C1 segment of cervical spinal cord (tissue), 14 donors: ENCODE measurements at regions not wholly inside any gene's neighbourhood (a gene's known extent, or its start where the extent isn't known, plus 50 kb on each side); places are given as distances from the start of the nearest gene placed in this dataset.
A peak's percentile ranks its signal among the peaks of the same experiment; 100 is the strongest.

Experiments
- DNase-seq, 14 donors: peaks; one replicate each; lab custom pipeline; 2025; lab: John Stamatoyannopoulos, UW

DNA sequence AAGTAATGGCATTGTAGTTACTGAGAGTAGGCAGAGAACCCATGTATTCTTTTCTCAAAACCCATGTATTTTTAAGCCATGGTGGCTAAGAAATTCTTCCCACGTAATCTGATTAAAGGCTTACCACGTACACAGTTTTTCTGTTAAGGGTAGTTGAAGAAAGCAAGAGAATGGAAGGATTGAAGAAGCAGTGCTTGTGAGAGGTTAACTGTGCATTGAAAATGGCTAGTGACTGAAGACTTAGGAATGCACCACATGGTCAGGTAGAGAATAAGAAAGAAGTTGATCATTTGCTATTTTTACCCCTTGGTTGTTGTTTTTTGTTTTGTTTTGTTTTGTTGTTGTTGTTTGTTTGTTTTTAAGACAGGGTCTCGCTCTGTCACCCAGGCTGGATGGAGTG, 178.9 kb upstream of the SNX7 start:
- no peak for DNase-seq

GRCh38 chr1:98480271-98480670, 181.2 kb upstream of the SNX7 start:
- DNase-seq: no peak

DNA sequence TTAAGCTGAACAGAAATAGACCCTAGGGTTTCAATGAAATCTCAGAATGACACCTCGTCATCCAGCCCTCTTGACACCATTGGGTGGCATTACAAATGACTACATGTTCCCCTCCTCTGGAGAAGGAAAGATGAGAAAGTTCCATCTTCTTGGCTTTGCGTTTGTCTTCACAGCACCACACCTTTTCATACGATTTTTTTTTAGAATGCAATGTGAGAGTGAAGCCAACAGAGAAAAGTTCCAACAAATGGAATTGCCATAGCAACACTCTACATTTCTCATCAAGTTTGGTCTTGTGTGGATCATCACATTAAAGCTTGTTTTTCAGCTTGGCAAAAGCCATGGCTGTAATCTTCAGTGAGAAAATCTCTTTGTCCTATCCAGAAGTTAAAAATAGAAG, 183.4 kb upstream of the SNX7 start:
- DNase-seq: no peak

DNA sequence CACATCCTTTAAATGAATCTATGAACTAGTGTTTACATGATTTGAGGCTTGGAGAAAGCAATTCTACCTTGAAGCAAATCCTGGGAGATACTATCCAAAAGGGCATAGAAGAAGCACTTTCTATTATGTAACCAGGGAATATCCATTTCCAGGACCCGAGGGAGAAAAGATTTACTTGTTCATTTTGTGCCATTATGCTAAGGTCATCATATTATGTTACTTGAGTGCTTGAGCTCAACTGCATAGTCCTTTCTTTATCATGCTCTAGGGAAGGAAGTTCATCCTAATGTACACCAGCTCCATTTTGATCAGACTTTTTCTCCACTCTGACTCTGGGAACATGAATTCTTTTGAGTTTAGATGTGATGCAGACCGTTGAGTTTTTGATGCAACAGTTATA, 188.6 kb upstream of the SNX7 start:
- no peak for DNase-seq

DNA sequence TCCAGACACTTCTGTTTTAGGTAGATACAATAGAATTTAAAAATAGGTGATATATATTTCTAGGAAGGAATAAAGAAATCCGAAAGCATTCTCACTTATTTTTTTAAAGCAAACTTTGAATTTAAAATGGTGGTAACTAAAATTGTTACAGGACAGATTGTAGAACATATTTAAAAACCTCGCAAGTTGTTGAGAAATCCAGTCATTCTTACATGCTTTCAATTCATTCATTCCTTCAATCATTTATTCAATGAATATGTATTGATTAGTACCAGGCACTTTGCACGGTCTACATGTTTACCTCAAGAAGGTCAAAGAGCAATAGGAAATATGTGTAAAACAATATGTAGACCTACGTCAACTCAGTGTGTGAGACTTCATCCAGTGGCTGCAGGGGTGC, 189.9 kb upstream of the SNX7 start:
- DNase-seq: no peak

- DNase-seq: no peak
These were observed 193.3 kb upstream of the SNX7 start for GRCh38 chr1:98468111-98468717.

GRCh38 chr1:98467586-98467985, 193.9 kb upstream of the SNX7 start:
- DNase-seq: no peak

GRCh38 chr1:98467122-98467521, 194.4 kb upstream of the SNX7 start:
- DNase-seq: no peak

- DNase-seq: no peak
These were observed 199.6 kb upstream of the SNX7 start for GRCh38 chr1:98461873-98462385.

DNA sequence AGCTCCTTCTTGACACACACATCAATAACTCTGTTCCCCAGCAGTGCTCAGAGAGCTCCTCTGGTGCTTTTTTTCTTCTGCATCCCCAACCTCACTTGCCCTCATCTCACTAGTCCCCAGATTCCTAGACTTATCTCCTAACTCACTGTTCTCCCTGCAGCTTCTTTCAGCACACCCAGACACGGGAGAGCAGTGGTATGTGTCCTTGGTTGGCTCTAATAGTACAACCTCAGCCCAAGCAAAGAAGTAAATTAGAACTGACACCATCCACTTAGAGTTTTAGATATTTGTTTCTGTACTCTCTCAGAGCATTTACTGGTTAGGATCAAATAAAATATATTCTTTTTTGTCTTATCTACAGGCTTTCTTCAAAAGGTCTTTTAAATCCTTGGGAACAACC, 201.4 kb upstream of the SNX7 start:
- no peak for DNase-seq

GRCh38 chr1:98459486-98459870, 202.0 kb upstream of the SNX7 start:
- DNase-seq: no peak

DNA sequence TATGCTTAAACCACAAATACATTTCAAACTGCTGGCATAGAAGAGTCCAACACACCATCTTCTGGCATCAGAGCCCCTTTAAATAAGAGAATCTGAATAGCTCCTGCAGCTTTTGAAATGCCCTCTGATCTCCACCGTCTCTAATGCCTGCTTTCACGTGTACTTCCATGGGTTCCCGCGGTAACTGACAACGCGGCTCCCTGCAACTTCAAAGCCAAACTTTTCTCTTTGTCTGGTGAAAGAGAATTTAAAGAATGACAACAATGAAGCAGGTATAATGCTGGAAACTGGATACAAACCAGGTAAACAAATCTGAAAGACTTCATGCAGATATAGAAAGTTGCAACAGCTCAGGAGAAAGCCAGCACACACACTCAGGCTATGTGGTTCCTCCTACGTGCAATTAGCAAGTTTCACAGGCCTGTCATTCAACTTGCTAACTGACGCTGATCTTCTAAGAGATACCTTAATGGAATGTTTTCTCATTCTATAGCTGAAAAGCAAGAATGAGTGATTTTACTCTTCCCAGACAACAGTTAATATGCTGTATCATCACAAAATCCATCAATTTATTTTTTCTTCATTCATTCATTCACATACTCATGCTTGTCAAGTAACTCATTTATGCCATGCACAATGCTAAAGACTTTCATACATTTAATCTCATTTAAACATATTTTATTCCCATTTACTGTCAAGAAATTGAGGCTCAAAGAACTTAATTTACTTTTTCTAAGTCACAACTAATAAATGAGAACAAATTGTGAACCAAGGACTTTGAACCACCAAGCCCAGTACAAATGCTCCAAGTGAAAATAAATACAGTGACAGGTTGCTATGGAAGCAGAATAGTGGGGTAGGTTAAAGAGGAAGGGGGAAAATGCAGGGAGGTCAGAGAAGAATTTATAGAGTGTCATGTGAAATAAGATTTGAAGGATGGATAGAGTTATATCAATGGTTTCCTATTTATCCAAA, 202.7 kb upstream of the SNX7 start:
- DNase-seq: no peak

DNA sequence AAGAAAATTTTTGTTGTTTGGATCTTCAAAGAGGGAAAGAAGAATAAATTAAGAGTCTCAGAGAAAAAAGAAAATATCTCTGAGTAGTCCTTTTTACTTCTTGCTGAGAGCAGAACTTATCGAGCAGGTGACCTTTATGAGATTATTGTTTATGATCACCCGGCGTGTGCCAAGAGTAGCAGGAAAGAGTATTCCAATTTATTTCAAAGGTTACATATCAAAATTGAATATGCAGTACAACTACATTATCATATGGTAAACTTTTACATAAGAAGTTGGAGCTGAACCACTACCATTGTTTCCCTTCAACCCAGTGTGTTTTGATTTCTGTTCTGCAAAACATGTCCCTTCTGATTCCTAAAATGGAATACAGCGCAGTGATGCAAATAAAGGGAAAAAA, 204.3 kb upstream of the SNX7 start:
- no peak for DNase-seq

- DNase-seq: no peak
These were observed 206.9 kb upstream of the SNX7 start for GRCh38 chr1:98454666-98455065.

GRCh38 chr1:98453066-98453465, 208.5 kb upstream of the SNX7 start:
- DNase-seq: no peak

- DNase-seq: no peak
These were observed 209.4 kb upstream of the SNX7 start for GRCh38 chr1:98452162-98452561.

DNA sequence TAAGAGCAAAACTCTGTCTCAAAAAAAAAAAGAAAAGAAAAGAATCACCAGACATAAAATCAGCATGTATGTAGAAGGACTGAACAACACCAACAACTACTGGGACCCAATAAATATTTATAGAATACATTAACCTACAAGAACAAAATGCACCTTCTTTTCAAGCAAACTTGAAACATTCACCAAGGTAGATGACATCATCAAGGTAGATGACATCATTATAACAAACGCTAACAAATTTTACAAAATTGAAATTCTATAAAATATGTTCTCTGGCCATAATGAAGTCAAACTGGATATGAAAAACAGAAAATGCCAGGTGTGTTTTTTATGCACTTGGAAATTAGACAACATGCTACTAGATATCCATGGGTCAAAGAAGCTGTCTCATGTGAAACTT, 220.2 kb upstream of the SNX7 start:
- DNase-seq: no peak

DNA sequence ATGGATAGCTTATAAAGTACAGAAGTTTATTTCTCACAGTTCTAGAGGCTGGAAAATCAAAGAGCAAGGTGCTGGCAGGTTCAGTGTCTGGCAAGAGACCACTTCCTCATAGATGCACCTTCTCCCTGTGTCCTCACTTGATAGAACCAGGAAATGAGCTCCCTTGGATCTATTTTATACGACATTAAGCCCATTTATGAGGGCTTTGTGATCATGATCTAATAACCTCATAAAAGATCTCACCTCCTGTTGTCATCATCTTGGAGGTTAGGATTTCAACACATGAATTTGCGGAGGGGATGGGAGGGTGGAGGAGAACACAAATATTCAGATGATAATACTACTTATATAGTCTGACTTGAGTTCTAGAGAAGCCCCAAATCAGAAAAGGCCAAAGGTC, 222.1 kb upstream of the SNX7 start:
- no peak for DNase-seq

DNA sequence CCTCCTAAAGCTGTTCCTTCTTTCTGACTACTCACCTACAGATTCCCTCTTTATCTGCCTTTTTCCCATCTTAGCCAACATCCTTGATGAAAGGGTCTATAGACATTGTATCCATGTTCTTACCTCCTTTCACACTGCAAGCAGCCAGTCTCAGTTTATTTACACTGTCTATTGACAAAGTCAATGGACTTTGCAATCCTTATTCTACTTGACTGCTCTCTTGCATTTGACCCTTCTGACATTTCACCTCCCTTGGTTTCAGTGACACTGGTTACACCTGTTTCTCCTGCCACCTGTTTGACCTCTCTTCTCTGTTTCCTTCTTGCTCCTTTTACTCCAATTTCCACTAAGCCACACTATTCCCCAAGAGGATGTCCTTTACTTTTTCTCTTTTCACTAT, 224.0 kb upstream of the SNX7 start:
- no peak for DNase-seq

GRCh38 chr1:98437011-98437410, 224.5 kb upstream of the SNX7 start:
- no peak for DNase-seq

DNA sequence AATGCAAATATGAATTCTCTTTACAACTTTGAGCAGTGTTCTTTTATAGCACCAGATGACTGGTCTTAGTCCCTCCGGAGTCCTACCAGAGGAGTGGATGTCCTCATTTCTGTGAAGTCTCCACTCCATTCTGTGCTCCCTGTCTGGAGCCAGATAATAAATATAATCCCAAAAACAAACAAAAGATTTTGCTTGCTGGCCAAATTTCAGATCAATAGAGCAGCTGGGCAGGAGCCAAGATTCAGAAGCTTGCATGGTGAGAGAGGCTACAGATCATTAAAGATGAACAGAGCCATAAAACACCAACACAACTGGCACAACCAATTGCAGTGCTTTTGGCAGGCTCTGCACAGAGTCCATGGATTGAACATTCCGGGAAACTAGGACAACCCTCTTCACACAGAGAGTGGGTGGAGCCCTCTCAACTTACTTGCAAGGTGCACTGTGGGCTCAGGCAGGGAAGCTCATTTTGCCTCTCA, 231.5 kb upstream of the SNX7 start:
- peak in 2 of 14 donors; percentile 0 to 1 for DNase-seq

GRCh38 chr1:98428864-98429263, 232.7 kb upstream of the SNX7 start:
- no peak for DNase-seq

DNA sequence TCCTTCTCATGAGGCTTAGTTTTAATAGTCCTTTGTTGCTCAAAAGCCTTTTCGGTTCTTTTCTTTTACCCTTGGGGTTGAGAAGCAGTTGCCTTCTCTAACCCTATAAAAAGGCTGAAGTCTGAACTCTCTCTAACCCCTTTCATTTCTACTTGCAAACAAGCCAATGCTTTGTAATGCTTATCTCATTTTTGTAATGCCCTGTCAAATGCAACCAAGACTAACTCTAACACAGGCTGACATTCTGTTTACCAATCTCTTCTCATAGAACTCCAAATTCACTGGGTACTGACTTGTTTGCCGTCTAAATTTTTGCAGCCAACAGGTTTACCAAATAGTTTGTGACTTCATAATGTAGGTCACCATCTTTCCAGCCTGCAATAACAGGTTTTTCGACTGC, 233.9 kb upstream of the SNX7 start:
- no peak for DNase-seq
